ENCODE measurements at regions not wholly inside any gene's neighbourhood (a gene's known extent, or its start where the extent isn't known, plus 50 kb on each side); places are given as distances from the start of the nearest gene placed in this dataset.

- TF ChIP-seq CTCF (IDR thresholded peaks at IDR 0.05) (no peak), ZFX (IDR thresholded peaks at IDR 0.05; ENCODE audit: borderline replicate concordance) (no peak)
Observed at GRCh38 chr10:31725436-31725835, 203.2 kb downstream of the ARHGAP12 start.
